H1 (cell line): ENCODE measurements at regions not wholly inside any gene's neighbourhood (a gene's known extent, or its start where the extent isn't known, plus 50 kb on each side); places are given as distances from the start of the nearest gene placed in this dataset.

ENCODE experiments used
- CTCF ChIA-PET: fragments of 300-600 bp; sonication (Branson Sonifier 250); formaldehyde crosslinking; loops from one replicate; lab custom pipeline; 2021; ENCODE audit not compliant: partially characterized antibody; lab: Charles Lee
- POLR2A ChIA-PET: fragments of 300-600 bp; sonication (Branson Sonifier 250); formaldehyde crosslinking; loops from one replicate; lab custom pipeline; 2021; ENCODE audit warnings: inconsistent platforms; ENCODE audit not compliant: partially characterized antibody; lab: Charles Lee
- DNase-seq, 2 experiments: peaks; one replicate each; pipeline versions ENCODE4 v3.0.0 to v3.0.0-alpha.2; 2010 to 2022; ENCODE audit warnings: low spot score in 2 of 2, low read depth in 1 of 2, mixed read lengths in 1 of 2
- FAIRE-seq: peaks from 2 replicates; lab custom pipeline; 2011; peaks lifted over from hg19 to GRCh38; lab: Jason Lieb, UNC
- H2AFZ ChIP-seq: 2 replicates; pipeline ENCODE4 v1.8.1; 2012; ENCODE audit warnings: low read length, inconsistent platforms
- H2AK5ac ChIP-seq: 2 replicates; pipeline ENCODE4 v1.6.1; 2013; ENCODE audit warnings: low read depth, low read length
- H2BK120ac ChIP-seq: replicated peaks from 2 replicates; pipeline ENCODE3; 2013; ENCODE audit warnings: low read depth, low read length, inconsistent platforms
- H2BK12ac ChIP-seq: 2 replicates; pipeline ENCODE4 v1.6.1; 2013; ENCODE audit warnings: low read depth, low read length
- H2BK15ac ChIP-seq: 2 replicates; pipeline ENCODE4 v1.6.1; 2013; ENCODE audit warnings: low read length
- H2BK20ac ChIP-seq: 2 replicates; pipeline ENCODE4 v1.6.1; 2013; ENCODE audit warnings: low read length
- H2BK5ac ChIP-seq: 2 replicates; pipeline ENCODE4 v1.6.1; 2013; ENCODE audit warnings: low read depth, low read length
- H3K14ac ChIP-seq: 2 replicates; pipeline ENCODE4 v1.6.1; 2013; ENCODE audit warnings: inconsistent platforms; ENCODE audit not compliant: insufficient read length
- H3K18ac ChIP-seq: 2 replicates; pipeline ENCODE4 v1.6.1; 2013; ENCODE audit warnings: low read length; ENCODE audit errors: extremely low read depth
- H3K23ac ChIP-seq: 2 replicates; pipeline ENCODE4 v1.6.1; 2013; ENCODE audit warnings: inconsistent platforms; ENCODE audit not compliant: insufficient read length
- H3K23me2 ChIP-seq: 2 replicates; pipeline ENCODE4 v1.6.1; 2013; ENCODE audit warnings: low read depth, low read length
- H3K27ac ChIP-seq: 2 replicates; pipeline ENCODE4 v1.6.1; 2011; ENCODE audit warnings: low read depth, low read length, inconsistent platforms
- H3K27me3 ChIP-seq, 4 experiments: replicated peaks in 1 of 4; 1 replicate in 1 of 4; 2 replicates in 3 of 4; pipeline versions ENCODE4 v1.6.1 to v1.8.1; 2011 to 2013; ENCODE audit warnings: low read length in 3 of 4, mild to moderate bottlenecking in 3 of 4, inconsistent platforms in 2 of 4, mixed read lengths in 2 of 4, moderate library complexity in 1 of 4; ENCODE audit not compliant: control insufficient read depth in 3 of 4, insufficient read depth in 3 of 4; ENCODE audit errors: extremely low read depth in 1 of 4
- H3K36me3 ChIP-seq, 4 experiments: 2 replicates each; pipeline versions ENCODE4 v1.6.1 to v1.8.1; 2011 to 2013; ENCODE audit warnings: mild to moderate bottlenecking in 4 of 4, low read length in 3 of 4, moderate library complexity in 2 of 4, control low read depth in 1 of 4, inconsistent platforms in 1 of 4; ENCODE audit not compliant: insufficient read depth in 4 of 4, control insufficient read depth in 2 of 4
- H3K4ac ChIP-seq: replicated peaks from 2 replicates; pipeline ENCODE3; 2013; ENCODE audit warnings: low read length, low read depth, mixed read lengths, inconsistent platforms; ENCODE audit not compliant: insufficient read length
- H3K4me1 ChIP-seq, 4 experiments: replicated peaks in 1 of 4; 1 replicate in 1 of 4; 2 replicates in 3 of 4; pipeline versions ENCODE4 v1.6.1 to v1.8.1; 2011 to 2013; ENCODE audit warnings: low read length in 3 of 4, inconsistent platforms in 2 of 4, mixed read lengths in 1 of 4; ENCODE audit not compliant: insufficient read depth in 4 of 4, control insufficient read depth in 3 of 4
- H3K4me2 ChIP-seq, 2 experiments: 2 replicates each; pipeline versions ENCODE4 v1.6.1 to v1.8.1; 2011 to 2013; ENCODE audit warnings: low read depth in 2 of 2, low read length in 2 of 2, control low read depth in 1 of 2, inconsistent platforms in 1 of 2, mild to moderate bottlenecking in 1 of 2; ENCODE audit not compliant: insufficient read depth in 1 of 2
- H3K4me3 ChIP-seq, 4 experiments: fragments of 200-600, 300-600 bp in 1 of 4; sonication (generic), shearing (Covaris generic), sonication (Bioruptor Twin) in 1 of 4; 2 replicates each; pipeline versions ENCODE4 v1.5.1 to v1.8.1; 2011 to 2016; ENCODE audit warnings: low read length in 4 of 4, low read depth in 3 of 4, control low read depth in 2 of 4, inconsistent platforms in 2 of 4, mild to moderate bottlenecking in 2 of 4, mixed read lengths in 1 of 4, moderate library complexity in 1 of 4; ENCODE audit not compliant: insufficient read depth in 2 of 4; ENCODE audit errors: extremely low read depth in 1 of 4
- H3K56ac ChIP-seq: replicated peaks from 2 replicates; pipeline ENCODE3; 2013; ENCODE audit warnings: low read depth, mild to moderate bottlenecking, mixed read lengths, low read length, inconsistent platforms; ENCODE audit not compliant: insufficient read length
- H3K79me1 ChIP-seq: 2 replicates; pipeline ENCODE4 v1.6.1; 2013; ENCODE audit warnings: low read depth, low read length, control low read depth
- H3K79me2 ChIP-seq, 2 experiments: 2 replicates each; pipeline versions ENCODE4 v1.6.1 to v1.8.1; 2012 to 2013; ENCODE audit warnings: low read length in 2 of 2, mild to moderate bottlenecking in 2 of 2, inconsistent platforms in 1 of 2; ENCODE audit not compliant: insufficient read depth in 2 of 2, control insufficient read depth in 1 of 2
- H3K9ac ChIP-seq, 4 experiments: replicated peaks in 1 of 4; 1 replicate in 1 of 4; 2 replicates in 3 of 4; pipeline versions ENCODE4 v1.6.1 to v1.8.1; 2011 to 2013; ENCODE audit warnings: low read depth in 3 of 4, low read length in 3 of 4, control low read depth in 2 of 4, mild to moderate bottlenecking in 2 of 4, moderate library complexity in 2 of 4, inconsistent platforms in 1 of 4; ENCODE audit errors: extremely low read depth in 1 of 4
- H3K9me3 ChIP-seq, 2 experiments: 2 replicates each; pipeline versions ENCODE4 v1.6.1 to v1.8.1; 2012 to 2013; ENCODE audit warnings: mild to moderate bottlenecking in 2 of 2, moderate library complexity in 2 of 2, control low read depth in 1 of 2, inconsistent platforms in 1 of 2, low read depth in 1 of 2, low read length in 1 of 2, mixed read lengths in 1 of 2; ENCODE audit not compliant: insufficient read depth in 2 of 2
- H4K20me1 ChIP-seq, 2 experiments: replicated peaks in 1 of 2; 2 replicates each; pipeline versions ENCODE3 to v1.8.1; 2011 to 2013; ENCODE audit warnings: inconsistent platforms in 2 of 2, low read length in 2 of 2, mild to moderate bottlenecking in 1 of 2; ENCODE audit not compliant: insufficient read depth in 2 of 2, control insufficient read depth in 1 of 2
- H4K5ac ChIP-seq: 2 replicates; pipeline ENCODE4 v1.6.1; 2013; ENCODE audit warnings: low read length, low read depth, mixed read lengths, inconsistent platforms; ENCODE audit not compliant: insufficient read length
- H4K8ac ChIP-seq: 2 replicates; pipeline ENCODE4 v1.8.0; 2013; ENCODE audit warnings: mild to moderate bottlenecking, moderate library complexity, low read length, inconsistent platforms; ENCODE audit not compliant: insufficient read depth; ENCODE audit errors: extremely low read depth
- H4K91ac ChIP-seq: replicated peaks from 2 replicates; pipeline ENCODE3; 2013; ENCODE audit warnings: low read length, mixed read lengths, inconsistent platforms; ENCODE audit not compliant: insufficient read length
- BCL11A ChIP-seq, 2 experiments: IDR thresholded peaks; one replicate each; pipeline ENCODE4 v1.6.1; 2011; ENCODE audit warnings: low read depth in 2 of 2, low read length in 2 of 2, mild to moderate bottlenecking in 2 of 2
- BRCA1 ChIP-seq: IDR thresholded peaks from 2 replicates; pipeline ENCODE4 v1.6.1; 2012; ENCODE audit warnings: low read depth, low read length, improper control_type of control experiment
- CEBPB ChIP-seq: IDR thresholded peaks from 2 replicates; pipeline ENCODE4 v1.6.1; 2012; ENCODE audit warnings: low read depth, low read length
- CHD1 ChIP-seq: IDR thresholded peaks from 2 replicates; pipeline ENCODE4 v1.6.1; 2012; ENCODE audit warnings: low read depth, low read length, improper control_type of control experiment
- GABPA ChIP-seq: IDR thresholded peaks from 2 replicates; pipeline ENCODE4 v1.6.1; 2011; ENCODE audit warnings: mild to moderate bottlenecking, low read length, moderate library complexity, borderline replicate concordance; ENCODE audit not compliant: insufficient read depth
- HDAC2 ChIP-seq, 2 experiments: fragments of 300-600 bp in 1 of 2; sonication (generic) in 1 of 2; IDR thresholded peaks; 2 replicates each; pipeline ENCODE4 v1.6.1; 2011 to 2012; ENCODE audit warnings: low read depth in 2 of 2, low read length in 2 of 2, mild to moderate bottlenecking in 2 of 2, moderate library complexity in 2 of 2, borderline replicate concordance in 1 of 2, inconsistent platforms in 1 of 2
- HDAC6 ChIP-seq: IDR thresholded peaks from one replicate; pipeline ENCODE4 v1.7.1; 2012; ENCODE audit warnings: low read depth, mild to moderate bottlenecking, inconsistent platforms, low read length, moderate library complexity
- POU5F1 ChIP-seq: IDR thresholded peaks from 2 replicates; pipeline ENCODE4 v1.6.1; 2011; ENCODE audit warnings: low read depth, mild to moderate bottlenecking, low read length, moderate library complexity
- SAP30 ChIP-seq: fragments of 300-600 bp; sonication (generic); IDR thresholded peaks from 2 replicates; pipeline ENCODE4 v1.7.1; 2012; ENCODE audit warnings: low read length, moderate library complexity, mild to moderate bottlenecking, inconsistent platforms; ENCODE audit not compliant: insufficient read depth, insufficient replicate concordance
- SUZ12 ChIP-seq: fragments of 200-600 bp; sonication (generic); IDR thresholded peaks from 2 replicates; pipeline ENCODE4 v1.6.1; 2012; ENCODE audit warnings: mild to moderate bottlenecking, inconsistent platforms, low read length, moderate library complexity, mixed read lengths
- TAF1 ChIP-seq: IDR thresholded peaks from 2 replicates; pipeline ENCODE4 v1.6.1; 2011; ENCODE audit warnings: mild to moderate bottlenecking, low read depth, low read length
- TCF12 ChIP-seq: IDR thresholded peaks from 2 replicates; pipeline ENCODE4 v1.6.1; 2011; ENCODE audit warnings: low read depth, mild to moderate bottlenecking, low read length
- YY1 ChIP-seq: IDR thresholded peaks from 2 replicates; pipeline ENCODE4 v1.6.1; 2011; ENCODE audit warnings: low read depth, mild to moderate bottlenecking, low read length
- WGBS, 2 experiments: shearing (Covaris generic) in 1 of 2; methylation state at CpG; one replicate each; pipeline versions ENCODE4 v1.1.6 to v1.1.7; 2013 to 2015; ENCODE audit warnings: low lambda C conversion rate in 2 of 2, mixed read lengths in 2 of 2, inconsistent platforms in 1 of 2, low coverage in 1 of 2, missing lambda C conversion rate in 1 of 2; ENCODE audit not compliant: insufficient replicate concordance in 2 of 2, insufficient coverage in 1 of 2, insufficient read length in 1 of 2; ENCODE audit errors: extremely low coverage in 1 of 2, missing lambda C conversion rate in 1 of 2; 5-methylcytosine and 5-hydroxymethylcytosine counted together

DNA sequence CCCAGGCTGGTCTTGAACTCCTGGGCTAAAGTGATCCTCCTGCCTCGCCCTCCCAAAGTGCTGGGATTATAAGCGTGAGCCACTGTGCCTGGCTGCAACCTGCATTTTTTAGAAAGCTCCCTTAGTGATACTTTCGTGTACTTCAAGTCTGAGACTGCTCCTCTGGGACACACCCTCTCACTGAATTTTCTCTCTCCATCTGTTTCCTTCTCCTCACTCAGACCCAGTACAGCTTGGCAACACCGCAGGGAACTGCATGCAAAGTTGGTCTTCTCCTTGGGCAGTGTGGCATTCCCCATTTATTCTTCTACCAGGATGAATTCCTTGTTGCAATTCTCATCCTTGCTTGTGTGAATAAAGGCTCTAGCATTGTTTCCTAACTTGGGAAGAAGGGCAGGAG, 175.9 kb downstream of the LPIN1 start:
- Histone ChIP-seq H3K18ac (no peak overlapping the region), H3K4ac (no peak overlapping the region), H3K4me3 (no peak overlapping the region), H4K5ac (no peak overlapping the region), H3K4me1 (peaks cover 0 to 6% (median 2%) of the 10 kb centered on the region in 4 experiments; a peak in 4 of 7 replicates), H3K23ac (no peak overlapping the region), H4K8ac (no peak overlapping the region), H2BK20ac (0 out of 2 replicates have a peak overlapping the region, but pooled peaks have one; percentile 35), H3K9ac (no peak overlapping the region), H2BK12ac (no peak overlapping the region), H3K9me3 (no peaks in the 10 kb centered on the region; a peak in 1 of 4 replicates), H2BK15ac (no peak overlapping the region), H3K14ac (no peak overlapping the region), H3K4me2 (no peak overlapping the region), H2BK5ac (no peak overlapping the region), H3K79me1 (no peaks in the 10 kb centered on the region), H4K20me1 (no peaks in the 10 kb centered on the region), H3K27me3 (no peaks in the 10 kb centered on the region; a peak in 1 of 7 replicates), H2AK5ac (0 out of 2 replicates have a peak overlapping the region, but pooled peaks have one; percentile 40), H2AFZ (no peak overlapping the region), H3K79me2 (no peaks in the 10 kb centered on the region), H3K23me2 (no peaks in the 10 kb centered on the region), H2BK120ac (no peak overlapping the region), H3K36me3 (no peaks in the 10 kb centered on the region), H3K27ac (no peak overlapping the region), H3K56ac (no peak overlapping the region), H4K91ac (no peak overlapping the region)
- 95% methylated on average over 4 of the region's 4 CpGs; no CpG with 5 or more reads in 1 of the 2 experiments for WGBS, 2 experiments
- FAIRE-seq: no peak
- ChIA-PET POLR2A (interaction anchor here (0.6 kb wide), 1 partner anchor 510 kb away, joined by 4 read pairs; no protein-coding TSS in a partner anchor), CTCF (interaction anchor here (0.8 to 1.4 kb wide), 3 partner anchors 19 to 92 kb away, joined by 3 to 5 read pairs (median 3); no protein-coding TSS in a partner anchor)
- no peak for DNase-seq
- TF ChIP-seq HDAC6 (no peak), SAP30 (no peak), HDAC2 (IDR thresholded peaks at IDR 0.05; ENCODE audit: borderline replicate concordance in 1 of 2, low read depth in 2 of 2, low read length in 2 of 2) (no peak), SUZ12 (no peak), YY1 (no peak), TAF1 (no peak), BCL11A (IDR thresholded peaks at IDR 0.05; ENCODE audit: low read depth in 2 of 2, low read length in 2 of 2) (no peak), GABPA (no peak), TCF12 (no peak), POU5F1 (no peak), CEBPB (no peak), BRCA1 (no peak), CHD1 (no peak)
